Mesendoderm (in vitro differentiated cells): ENCODE measurements at regions not wholly inside any gene's neighbourhood (a gene's known extent, or its start where the extent isn't known, plus 50 kb on each side); places are given as distances from the start of the nearest gene placed in this dataset.

Source experiments
- DNase-seq: peaks from one replicate; pipeline ENCODE4 v3.0.0; 2013
- H2AK5ac ChIP-seq: 2 replicates; pipeline ENCODE4 v1.6.1; 2013; ENCODE audit warnings: low read length, inconsistent platforms
- H2BK120ac ChIP-seq: 2 replicates; pipeline ENCODE4 v1.6.1; 2013; ENCODE audit warnings: low read depth, mild to moderate bottlenecking, low read length, moderate library complexity, mixed read lengths
- H2BK15ac ChIP-seq: replicated peaks from 2 replicates; pipeline ENCODE4 v1.6.1; 2013; ENCODE audit warnings: low read depth, mild to moderate bottlenecking, moderate library complexity
- H2BK5ac ChIP-seq: 2 replicates; pipeline ENCODE4 v1.6.1; 2013; ENCODE audit warnings: low read length, inconsistent platforms
- H3K18ac ChIP-seq: 2 replicates; pipeline ENCODE4 v1.6.1; 2013; ENCODE audit warnings: mild to moderate bottlenecking, low read length, mixed read lengths
- H3K23ac ChIP-seq: one replicate; pipeline ENCODE4 v1.6.1; 2013; ENCODE audit warnings: low read length
- H3K27ac ChIP-seq: 2 replicates; pipeline ENCODE4 v1.5.1; 2013; ENCODE audit warnings: low read depth, mild to moderate bottlenecking, inconsistent platforms, low read length, moderate library complexity
- H3K27me3 ChIP-seq: 2 replicates; pipeline ENCODE4 v1.6.1; 2013; ENCODE audit warnings: low read length, control low read depth, mild to moderate bottlenecking, inconsistent platforms; ENCODE audit not compliant: insufficient read depth, poor library complexity
- H3K36me3 ChIP-seq: 2 replicates; pipeline ENCODE4 v1.6.1; 2013; ENCODE audit warnings: low read length, inconsistent platforms; ENCODE audit not compliant: control insufficient read depth, insufficient read depth
- H3K4ac ChIP-seq: one replicate; pipeline ENCODE4 v1.6.1; 2013; ENCODE audit warnings: low read depth, mild to moderate bottlenecking, low read length, moderate library complexity
- H3K4me1 ChIP-seq: 2 replicates; pipeline ENCODE4 v1.6.1; 2013; ENCODE audit warnings: low read depth, low read length, inconsistent platforms; ENCODE audit not compliant: control insufficient read depth
- H3K4me2 ChIP-seq: 2 replicates; pipeline ENCODE4 v1.6.1; 2013; ENCODE audit warnings: low read length
- H3K4me3 ChIP-seq: 2 replicates; pipeline ENCODE4 v1.5.1; 2013; ENCODE audit warnings: mild to moderate bottlenecking, low read length
- H3K56ac ChIP-seq: one replicate; pipeline ENCODE4 v1.6.1; 2013; ENCODE audit warnings: low read length
- H3K79me1 ChIP-seq: 2 replicates; pipeline ENCODE4 v1.6.1; 2013; ENCODE audit warnings: low read length, inconsistent platforms
- H3K79me2 ChIP-seq: 2 replicates; pipeline ENCODE4 v1.6.1; 2013; ENCODE audit warnings: mild to moderate bottlenecking, low read length; ENCODE audit not compliant: control insufficient read depth, insufficient read depth
- H3K9ac ChIP-seq: 2 replicates; pipeline ENCODE4 v1.6.1; 2013; ENCODE audit warnings: low read length, inconsistent platforms
- H4K5ac ChIP-seq: one replicate; pipeline ENCODE4 v1.6.1; 2013; ENCODE audit warnings: low read length
- H4K8ac ChIP-seq: one replicate; pipeline ENCODE4 v1.6.1; 2013; ENCODE audit warnings: low read depth, mild to moderate bottlenecking, control low read depth, low read length, moderate library complexity
- WGBS: extraction: QIAGEN DNeasy Blood & Tissue Kit; methylation state at CpG from one replicate; pipeline ENCODE4 v1.1.7; 2013; ENCODE audit warnings: low lambda C conversion rate, missing lambda C conversion rate; ENCODE audit not compliant: insufficient coverage; ENCODE audit errors: extremely low coverage; 5-methylcytosine and 5-hydroxymethylcytosine counted together

GRCh38 chr2:239475161-239476028 lies 74.6 kb upstream of the HDAC4 start:
- no peak overlapping the region for H3K4me2 ChIP-seq
- no CpG with 5 or more reads among the region's 13 CpGs for WGBS
- DNase-seq, result no peak
- H3K36me3 ChIP-seq, result no peaks in the 10 kb centered on the region
- no peak overlapping the region for H4K8ac ChIP-seq
- H3K4ac ChIP-seq, result no peak overlapping the region
- no peak overlapping the region for H3K56ac ChIP-seq
- H3K9ac ChIP-seq, result no peak overlapping the region
- H3K27ac ChIP-seq, result no peak overlapping the region
- no peaks in the 10 kb centered on the region for H3K79me1 ChIP-seq
- no peak overlapping the region for H4K5ac ChIP-seq
- no peak overlapping the region for H3K23ac ChIP-seq
- no peaks in the 10 kb centered on the region for H3K4me1 ChIP-seq
- H2BK15ac ChIP-seq, result no peak overlapping the region
- no peaks in the 10 kb centered on the region for H3K79me2 ChIP-seq
- H2AK5ac ChIP-seq, result no peak overlapping the region
- H3K18ac ChIP-seq, result no peak overlapping the region
- no peak overlapping the region for H2BK120ac ChIP-seq
- H3K27me3 ChIP-seq, result no peaks in the 10 kb centered on the region
- no peak overlapping the region for H2BK5ac ChIP-seq
- no peak overlapping the region for H3K4me3 ChIP-seq

GRCh38 chr2:239473211-239473805 lies 72.5 kb upstream of the HDAC4 start:
- H3K27ac ChIP-seq, result no peak overlapping the region
- no peak overlapping the region for H3K4me3 ChIP-seq
- no peak overlapping the region for H4K8ac ChIP-seq
- no peaks in the 10 kb centered on the region for H3K4me1 ChIP-seq
- no peak overlapping the region for H3K4me2 ChIP-seq
- no peak overlapping the region for H3K9ac ChIP-seq
- H3K79me2 ChIP-seq, result no peaks in the 10 kb centered on the region
- no peak overlapping the region for H3K23ac ChIP-seq
- no peaks in the 10 kb centered on the region for H3K79me1 ChIP-seq
- WGBS, result no CpG with 5 or more reads among the region's 8 CpGs
- H4K5ac ChIP-seq, result no peak overlapping the region
- H2AK5ac ChIP-seq, result no peak overlapping the region
- H3K18ac ChIP-seq, result no peak overlapping the region
- H3K4ac ChIP-seq, result no peak overlapping the region
- no peak overlapping the region for H2BK15ac ChIP-seq
- H3K36me3 ChIP-seq, result no peaks in the 10 kb centered on the region
- H2BK5ac ChIP-seq, result no peak overlapping the region
- no peak overlapping the region for H2BK120ac ChIP-seq
- no peaks in the 10 kb centered on the region for H3K27me3 ChIP-seq
- no peak overlapping the region for H3K56ac ChIP-seq
- DNase-seq, result no peak

- H3K27ac ChIP-seq, result no peak overlapping the region
- H2AK5ac ChIP-seq, result no peak overlapping the region
- no peak overlapping the region for H3K9ac ChIP-seq
- WGBS, result no CpG with 5 or more reads among the region's 11 CpGs
- H2BK5ac ChIP-seq, result no peak overlapping the region
- H3K4me2 ChIP-seq, result no peak overlapping the region
- no peaks in the 10 kb centered on the region for H3K79me2 ChIP-seq
- H4K8ac ChIP-seq, result no peak overlapping the region
- H2BK15ac ChIP-seq, result no peak overlapping the region
- no peak for DNase-seq
- no peaks in the 10 kb centered on the region for H3K79me1 ChIP-seq
- H3K4me1 ChIP-seq, result no peaks in the 10 kb centered on the region
- H3K4ac ChIP-seq, result no peak overlapping the region
- H3K4me3 ChIP-seq, result no peak overlapping the region
- no peak overlapping the region for H3K56ac ChIP-seq
- no peak overlapping the region for H3K18ac ChIP-seq
- no peak overlapping the region for H4K5ac ChIP-seq
- H3K27me3 ChIP-seq, result no peaks in the 10 kb centered on the region
- H3K23ac ChIP-seq, result no peak overlapping the region
- H2BK120ac ChIP-seq, result no peak overlapping the region
- H3K36me3 ChIP-seq, result no peaks in the 10 kb centered on the region
These were observed 71.5 kb upstream of the HDAC4 start for GRCh38 chr2:239472235-239472775.

- WGBS, result no CpG with 5 or more reads among the region's 9 CpGs
- Histone ChIP-seq H3K79me2 (no peaks in the 10 kb centered on the region), H3K23ac (no peak overlapping the region), H3K79me1 (no peaks in the 10 kb centered on the region), H3K36me3 (no peaks in the 10 kb centered on the region), H3K4ac (no peak overlapping the region), H3K18ac (no peak overlapping the region), H2AK5ac (no peak overlapping the region), H3K4me2 (no peak overlapping the region), H2BK5ac (no peak overlapping the region), H3K9ac (no peak overlapping the region), H2BK15ac (no peak overlapping the region), H3K56ac (no peak overlapping the region), H3K27me3 (no peaks in the 10 kb centered on the region), H2BK120ac (no peak overlapping the region), H4K8ac (no peak overlapping the region), H3K27ac (no peak overlapping the region), H3K4me3 (no peak overlapping the region), H3K4me1 (no peaks in the 10 kb centered on the region), H4K5ac (no peak overlapping the region)
- DNase-seq, result no peak
These were observed 70.4 kb upstream of the HDAC4 start for GRCh38 chr2:239471011-239471792.

GRCh38 chr2:239470151-239470900 lies 69.5 kb upstream of the HDAC4 start:
- no peak overlapping the region for H2AK5ac ChIP-seq
- no peak overlapping the region for H2BK120ac ChIP-seq
- no peak overlapping the region for H3K56ac ChIP-seq
- H3K4me2 ChIP-seq, result no peak overlapping the region
- no peak overlapping the region for H4K5ac ChIP-seq
- no CpG with 5 or more reads among the region's 14 CpGs for WGBS
- H3K18ac ChIP-seq, result no peak overlapping the region
- no peak overlapping the region for H3K9ac ChIP-seq
- no peaks in the 10 kb centered on the region for H3K27me3 ChIP-seq
- H2BK15ac ChIP-seq, result no peak overlapping the region
- H2BK5ac ChIP-seq, result no peak overlapping the region
- H3K36me3 ChIP-seq, result no peaks in the 10 kb centered on the region
- DNase-seq, result no peak
- no peak overlapping the region for H3K4ac ChIP-seq
- no peaks in the 10 kb centered on the region for H3K79me2 ChIP-seq
- no peak overlapping the region for H4K8ac ChIP-seq
- H3K4me3 ChIP-seq, result no peak overlapping the region
- no peak overlapping the region for H3K23ac ChIP-seq
- H3K4me1 ChIP-seq, result no peaks in the 10 kb centered on the region
- H3K79me1 ChIP-seq, result no peaks in the 10 kb centered on the region
- no peak overlapping the region for H3K27ac ChIP-seq
